HG02763 (cell line): ENCODE measurements at regions not wholly inside any gene's neighbourhood (a gene's known extent, or its start where the extent isn't known, plus 50 kb on each side); places are given as distances from the start of the nearest gene placed in this dataset.

Experiments
- ATAC-seq: cut with Tn5 transposase; IDR thresholded peaks from one replicate; pipeline ENCODE4 v1.9.1; 2021; ENCODE audit warnings: mild to moderate bottlenecking, moderate library complexity; ENCODE audit not compliant: unreplicated experiment

DNA sequence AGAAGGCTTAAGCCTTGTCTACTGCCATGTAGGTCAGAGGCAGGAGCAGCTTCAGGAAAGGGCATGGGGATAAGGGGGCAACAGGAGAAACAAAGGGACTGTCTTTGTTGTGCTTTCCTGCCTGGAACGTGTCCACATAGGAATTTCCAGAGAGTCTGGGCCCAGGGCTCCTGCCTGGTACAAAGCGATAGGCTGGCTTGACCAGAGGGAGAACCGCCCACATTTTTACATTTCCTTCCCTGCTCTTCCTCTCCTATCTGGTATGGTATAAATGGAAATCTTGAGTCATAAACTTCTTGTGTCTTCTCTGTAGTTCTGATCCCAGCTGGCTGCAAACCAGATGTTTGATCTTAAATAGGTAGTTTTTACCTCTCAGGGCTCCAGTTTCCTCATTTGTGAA lies 414.8 kb downstream of the HRH4 start:
- no peak for ATAC-seq

DNA sequence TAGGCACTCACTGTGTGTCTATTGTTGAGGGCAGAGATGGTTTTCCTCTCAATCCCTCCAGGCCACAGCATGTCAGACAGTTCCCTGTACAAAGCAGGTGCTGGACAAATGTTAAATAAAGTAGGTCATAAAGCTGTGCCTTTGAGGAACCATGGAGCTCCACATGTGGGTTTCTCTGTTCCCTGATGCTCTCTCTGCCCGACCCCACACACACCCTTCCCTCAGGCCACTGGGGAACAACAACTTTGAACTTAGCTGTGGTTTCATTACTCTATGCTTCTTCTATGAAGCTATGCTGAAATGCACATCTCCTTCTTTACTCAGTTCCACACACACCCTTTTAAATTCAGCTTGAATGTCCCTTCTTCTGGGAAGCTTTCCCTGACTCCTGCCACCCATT lies 415.3 kb downstream of the HRH4 start:
- ATAC-seq: no peak

DNA sequence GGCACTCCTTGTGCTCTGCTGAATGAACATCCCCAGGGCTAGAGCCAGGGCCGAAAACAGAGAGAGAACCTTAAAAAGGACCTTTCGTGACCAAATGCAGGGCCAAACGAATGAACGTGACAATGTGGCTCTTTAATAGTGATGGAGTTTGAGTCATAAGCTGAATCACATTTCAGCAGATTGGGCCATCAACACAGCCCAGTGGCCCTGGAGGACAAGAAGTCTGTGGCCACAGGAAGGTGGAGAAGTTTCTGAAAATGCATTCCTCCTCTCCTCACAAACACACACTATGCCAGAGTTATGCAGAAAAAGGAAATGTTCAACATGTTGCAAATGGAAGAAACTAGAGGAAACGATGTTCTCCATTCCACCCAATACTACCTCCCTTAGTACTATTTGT lies 415.8 kb downstream of the HRH4 start:
- no peak for ATAC-seq

DNA sequence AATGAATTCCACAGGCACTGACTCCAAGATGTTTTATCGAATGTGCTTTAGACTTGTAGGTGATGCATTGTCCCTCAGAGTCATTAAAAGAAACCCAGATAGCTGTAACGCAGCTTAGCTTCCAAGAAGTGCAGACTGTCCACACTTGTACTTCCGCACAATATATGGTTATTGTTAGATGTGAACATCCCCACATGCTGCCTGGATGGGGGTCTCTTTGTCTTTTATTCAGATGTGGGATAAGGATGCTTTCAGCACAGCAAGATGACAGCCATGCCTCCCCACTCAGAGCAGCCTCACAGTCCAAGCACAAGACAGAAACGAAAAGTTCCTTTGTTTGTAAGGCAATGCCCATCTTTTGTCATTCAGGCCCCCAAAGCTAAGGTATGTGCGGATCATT lies 416.6 kb downstream of the HRH4 start:
- ATAC-seq: no peak

DNA sequence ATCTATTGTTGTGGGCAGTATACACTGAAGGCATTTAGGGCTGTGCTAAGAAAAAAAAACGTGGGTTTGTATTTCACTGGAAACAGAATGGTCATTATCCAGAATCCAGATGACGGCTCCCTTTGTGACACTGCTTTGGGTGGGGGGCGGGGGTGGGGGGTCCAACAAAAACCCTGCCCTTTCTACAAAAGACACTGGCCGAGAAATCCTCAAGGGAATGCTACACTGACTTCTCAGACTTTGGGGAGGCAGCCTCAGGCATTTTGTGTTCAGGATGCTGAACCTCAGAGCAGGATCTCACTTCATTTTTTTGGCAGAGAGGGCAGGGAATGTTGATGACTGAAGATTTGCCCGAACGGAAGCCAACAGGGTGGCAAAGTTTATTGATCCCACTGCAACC lies 417.1 kb downstream of the HRH4 start:
- ATAC-seq: no peak

DNA sequence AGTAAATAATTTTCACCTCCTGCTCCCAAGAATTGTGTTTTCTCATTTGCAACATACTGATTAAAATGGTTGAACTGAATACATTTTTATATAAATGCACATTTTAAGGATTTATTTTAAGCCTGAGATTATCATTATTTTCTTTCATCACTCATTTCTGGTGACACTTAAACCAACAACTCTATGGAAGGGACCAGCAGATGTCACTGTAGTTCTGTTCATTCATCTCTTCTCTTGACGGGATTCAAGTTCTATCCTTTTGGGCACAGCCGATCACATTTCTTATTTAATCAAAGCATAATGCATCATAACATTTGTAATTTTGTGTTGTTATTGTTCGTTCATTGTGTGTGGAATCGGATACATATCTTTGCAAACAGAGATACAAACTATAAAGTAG lies 417.9 kb downstream of the HRH4 start:
- ATAC-seq: no peak

DNA sequence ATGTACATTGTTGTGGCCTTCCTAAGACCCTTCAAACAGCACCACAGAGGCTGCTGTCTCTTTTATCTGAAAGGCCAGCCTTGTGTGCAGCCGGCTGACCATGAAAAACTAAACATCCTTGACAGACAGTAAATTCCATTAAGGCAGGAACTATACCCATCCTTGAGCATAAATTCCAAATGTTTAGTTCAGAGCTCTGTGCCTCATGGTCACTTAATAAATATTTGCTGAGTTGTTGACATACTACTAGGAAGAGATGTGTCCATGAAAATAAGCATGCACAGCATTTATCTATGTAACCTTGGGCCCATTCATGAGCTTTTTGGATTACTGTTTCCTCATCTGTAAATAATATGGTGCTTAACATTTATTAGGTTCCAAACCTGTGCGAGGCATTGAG lies 424.8 kb downstream of the HRH4 start:
- ATAC-seq: no peak

DNA sequence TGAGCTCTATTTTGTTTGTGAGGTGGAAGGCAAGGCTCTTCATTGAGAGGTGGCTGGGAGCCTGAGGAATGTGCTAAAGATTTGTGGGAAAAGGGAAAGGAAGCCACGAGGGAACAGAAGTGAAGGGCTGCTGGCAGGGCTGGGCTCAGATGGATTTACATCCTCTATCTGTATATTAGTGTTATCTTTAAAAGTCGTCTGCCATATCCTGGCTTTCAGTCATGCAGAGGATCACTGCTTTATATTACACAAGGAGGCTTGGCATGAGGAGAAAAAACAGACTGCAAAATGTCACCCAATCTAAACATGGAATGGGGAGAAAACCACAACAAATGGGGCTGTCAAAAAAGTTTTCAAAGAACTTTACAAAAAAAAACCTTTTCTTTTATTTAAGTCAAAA lies 434.4 kb downstream of the HRH4 start:
- no peak for ATAC-seq

DNA sequence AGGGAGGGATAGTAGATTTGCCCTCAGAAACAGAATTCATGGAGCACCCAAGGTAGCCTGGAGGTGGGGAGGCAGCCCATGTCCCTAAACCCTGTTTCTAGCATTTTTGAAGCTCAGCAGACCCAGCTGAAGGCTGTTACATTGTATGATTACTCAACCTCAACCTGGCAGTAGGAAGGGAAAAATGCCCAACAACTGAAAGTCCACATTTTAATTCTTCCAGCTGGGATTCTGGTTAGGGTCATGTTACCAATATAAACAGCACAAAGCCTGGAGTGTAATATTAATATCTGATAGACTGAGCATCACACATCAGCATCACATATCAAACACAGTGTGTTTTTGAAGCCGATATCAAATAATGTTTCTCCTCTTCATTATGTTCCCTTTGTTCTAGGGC lies 437.0 kb downstream of the HRH4 start:
- no peak for ATAC-seq

DNA sequence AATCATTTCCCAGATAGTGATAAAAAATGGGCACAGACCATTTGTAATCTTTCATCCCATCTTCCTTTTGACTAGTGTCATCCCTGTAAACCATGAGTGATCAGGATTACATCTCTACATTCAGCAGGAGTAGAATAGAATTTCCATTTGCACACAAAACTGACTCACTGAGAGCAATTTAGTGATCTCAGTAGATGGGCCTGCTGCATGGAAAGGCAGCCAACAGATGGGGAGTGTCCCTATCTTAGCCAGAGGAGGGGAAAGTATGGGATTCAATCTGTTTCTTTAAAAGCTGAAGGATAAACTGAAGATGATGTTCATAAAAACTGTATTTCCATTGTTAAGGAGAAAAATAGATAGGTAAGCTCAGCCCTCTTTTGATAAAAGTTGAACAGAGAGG lies 441.7 kb downstream of the ZNF521 start:
- no peak for ATAC-seq

DNA sequence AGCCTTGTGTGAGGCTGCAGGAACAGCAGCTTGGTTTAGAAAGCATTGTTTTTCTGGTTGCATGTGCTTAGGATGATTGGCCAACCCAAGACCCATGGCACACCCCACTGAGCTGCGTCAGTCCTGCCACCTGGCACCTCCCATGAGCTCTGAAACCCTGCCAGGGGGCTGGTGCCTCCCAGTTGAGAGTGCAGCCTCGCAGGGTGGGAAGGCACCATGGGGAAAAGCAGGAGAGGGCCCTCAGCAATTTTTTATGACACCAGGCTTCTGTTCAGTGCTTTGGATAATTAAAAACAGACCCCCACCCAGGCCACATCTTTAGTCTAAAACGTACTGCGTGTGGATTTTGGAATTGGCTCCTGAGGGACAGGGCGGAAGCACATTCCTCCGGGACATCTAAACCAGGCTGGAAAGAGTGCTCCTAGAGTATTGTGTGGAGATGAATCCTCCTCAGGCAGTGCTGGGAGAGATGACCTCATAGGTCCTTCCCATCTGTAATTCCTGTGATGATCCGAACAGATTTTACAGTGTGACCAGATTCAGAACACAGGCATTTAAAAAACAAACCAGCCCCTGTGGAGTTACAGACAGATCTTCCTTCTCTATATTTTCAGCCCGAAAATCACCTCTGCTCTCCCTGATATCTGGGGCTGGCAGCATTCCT lies 438.3 kb downstream of the ZNF521 start:
- no peak for ATAC-seq

DNA sequence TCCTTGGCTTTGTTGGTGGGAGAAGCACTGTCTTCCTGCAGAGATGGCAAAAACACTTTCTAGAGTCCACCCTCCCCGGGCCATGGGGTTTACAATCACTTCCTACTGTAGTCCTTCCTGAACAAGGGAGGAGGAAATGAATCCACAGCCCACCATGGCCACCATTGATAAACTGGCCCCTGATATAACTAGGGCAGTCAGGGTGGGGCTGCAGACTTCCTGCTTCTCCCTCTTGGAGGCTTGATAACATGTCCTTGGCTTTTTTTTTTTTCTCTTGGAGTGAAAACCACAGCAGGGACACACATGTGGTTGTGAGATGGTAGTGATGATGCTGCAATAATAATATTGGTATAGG lies 437.8 kb downstream of the ZNF521 start:
- ATAC-seq: no peak

DNA sequence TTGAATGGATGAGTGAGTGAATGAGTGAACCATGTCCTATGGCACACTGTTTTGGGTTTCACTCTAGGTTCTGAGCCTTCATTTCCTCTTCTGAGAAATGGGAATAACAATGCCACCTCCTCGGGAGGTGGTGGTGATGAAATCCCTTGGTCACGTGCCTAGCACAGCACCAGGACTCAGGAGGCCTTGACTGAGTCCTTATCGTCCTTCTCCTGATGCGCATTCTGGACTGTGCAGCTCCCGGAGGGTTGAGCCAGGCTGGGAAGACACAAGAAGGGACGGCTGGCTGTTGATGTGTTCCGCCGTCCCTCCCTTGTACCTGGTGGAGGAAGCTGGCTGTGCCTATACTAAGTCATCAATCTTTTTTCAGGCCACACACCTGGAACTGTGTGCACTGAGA lies 437.3 kb downstream of the ZNF521 start:
- ATAC-seq: no peak

DNA sequence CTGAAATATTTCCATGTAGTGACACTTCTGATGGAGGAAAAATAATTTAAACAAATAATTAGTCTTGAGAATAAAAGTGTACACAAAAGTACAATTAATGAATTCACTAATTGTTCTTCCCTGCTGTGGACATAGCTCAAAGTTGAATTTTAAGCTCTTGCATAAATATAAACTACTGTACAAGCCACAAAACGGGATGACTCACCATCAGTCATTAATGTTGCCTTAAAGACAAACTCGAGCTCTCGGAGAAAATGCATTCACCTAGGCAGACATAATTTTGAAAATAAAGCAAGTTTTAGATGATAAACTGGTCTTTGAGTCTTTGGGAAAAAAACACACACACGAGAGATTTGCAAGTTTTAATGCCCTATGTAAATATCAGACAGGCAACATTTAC lies 436.4 kb downstream of the ZNF521 start:
- no peak for ATAC-seq

DNA sequence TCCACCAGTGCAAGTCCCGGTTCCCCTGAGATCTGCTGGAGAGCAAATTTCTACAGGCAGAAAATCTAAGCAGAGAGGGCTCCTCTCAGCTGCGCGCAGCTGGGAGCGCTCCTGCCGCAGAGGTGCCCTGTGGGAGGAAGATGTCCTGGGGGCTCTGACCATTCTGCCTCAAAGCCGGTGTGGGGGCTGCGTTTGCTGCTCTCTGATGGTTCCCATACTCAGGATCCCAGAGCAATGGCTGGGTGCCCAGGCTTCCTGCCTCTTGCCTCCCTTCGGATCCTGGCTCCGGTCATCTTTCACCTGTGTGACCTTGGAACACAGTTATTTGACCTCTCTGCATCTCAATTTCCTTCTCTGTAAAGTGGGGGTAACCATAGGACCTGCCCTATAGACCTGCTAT lies 434.2 kb downstream of the ZNF521 start:
- ATAC-seq: no peak

DNA sequence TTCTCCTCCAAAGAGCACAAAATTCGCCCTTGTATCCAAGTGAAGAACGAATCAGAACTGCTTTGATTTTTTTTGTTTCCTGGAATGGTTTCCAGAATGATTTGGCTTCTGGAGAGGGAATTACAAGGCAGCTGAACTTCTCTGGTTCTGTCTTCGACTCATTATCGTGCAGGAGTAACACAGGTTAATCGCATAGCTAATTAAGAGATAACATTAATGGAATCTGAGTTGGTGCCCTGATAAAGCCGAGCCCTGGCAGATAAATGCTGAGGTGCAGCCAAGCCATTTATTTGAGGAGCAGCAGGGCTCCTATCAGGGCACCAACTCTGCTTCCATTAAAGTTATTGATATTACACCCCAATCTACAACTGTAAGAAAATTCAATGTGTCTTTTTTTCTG lies 433.7 kb downstream of the ZNF521 start:
- no peak for ATAC-seq

DNA sequence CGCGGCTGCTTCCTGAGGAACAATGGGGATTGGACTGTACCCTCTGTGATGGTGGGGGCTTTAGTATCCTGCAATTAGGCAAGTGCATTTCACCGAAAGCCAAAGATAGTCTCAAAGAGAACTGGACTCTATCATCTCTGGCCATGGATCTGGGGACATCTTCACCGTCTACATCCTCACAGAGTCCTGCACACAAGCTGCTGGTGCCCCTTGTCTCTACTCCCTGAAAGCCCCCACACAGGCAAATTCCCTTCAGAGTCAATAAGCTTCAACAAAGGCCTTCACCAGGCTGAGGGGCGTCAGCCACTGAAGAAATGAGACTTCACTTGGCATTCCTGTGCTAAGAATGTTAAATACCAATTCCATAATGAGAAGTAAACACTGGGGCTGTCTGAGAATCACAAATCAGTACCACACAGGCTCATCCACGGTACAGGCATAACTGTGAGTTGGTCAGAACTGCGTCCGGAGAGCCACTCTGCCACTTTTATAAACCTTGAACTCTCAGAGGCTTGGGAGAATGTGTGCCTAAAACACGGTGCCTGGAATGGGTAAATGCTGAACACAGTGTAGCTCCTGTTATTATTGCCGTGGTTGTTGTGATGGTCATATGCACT lies 432.7 kb downstream of the ZNF521 start:
- no peak for ATAC-seq

DNA sequence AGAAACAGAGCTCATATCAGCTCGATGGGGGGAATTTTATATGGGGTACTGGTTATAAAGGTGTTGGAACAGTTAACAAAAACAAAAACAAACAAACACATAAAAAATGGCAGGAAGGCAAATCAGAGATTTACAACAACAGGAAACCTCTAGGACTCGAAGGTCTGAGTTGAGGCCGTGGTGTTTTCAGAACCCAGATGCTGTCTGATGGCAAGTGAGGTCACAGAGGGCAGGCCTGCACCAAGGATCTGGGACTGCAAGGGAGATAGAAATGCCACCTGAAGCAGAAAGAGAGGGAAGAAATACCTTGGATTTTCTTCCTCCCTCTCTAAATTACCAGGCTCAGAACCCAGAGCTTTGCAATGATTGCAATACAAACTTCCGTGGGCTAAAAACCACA lies 429.5 kb downstream of the ZNF521 start:
- ATAC-seq: peak; percentile 42

DNA sequence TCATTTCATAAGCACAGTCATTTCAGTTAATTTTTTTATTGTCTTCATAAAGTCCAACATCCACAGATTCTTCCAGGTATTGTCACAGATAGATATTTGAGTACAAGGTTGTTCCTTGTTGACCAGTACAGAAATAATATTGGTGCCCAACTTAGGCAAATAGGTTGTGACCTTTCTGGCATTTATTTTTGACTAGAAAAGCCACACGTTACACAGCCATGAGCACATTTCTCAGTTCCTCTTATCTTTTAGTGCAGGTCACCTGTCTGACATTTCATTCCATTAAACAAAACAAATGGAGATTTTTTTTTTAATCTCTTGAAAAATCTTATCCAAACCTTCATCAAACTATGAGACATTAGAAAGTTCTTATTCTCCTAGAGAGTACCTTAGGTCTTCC lies 428.8 kb downstream of the ZNF521 start:
- ATAC-seq: peak; percentile 95

DNA sequence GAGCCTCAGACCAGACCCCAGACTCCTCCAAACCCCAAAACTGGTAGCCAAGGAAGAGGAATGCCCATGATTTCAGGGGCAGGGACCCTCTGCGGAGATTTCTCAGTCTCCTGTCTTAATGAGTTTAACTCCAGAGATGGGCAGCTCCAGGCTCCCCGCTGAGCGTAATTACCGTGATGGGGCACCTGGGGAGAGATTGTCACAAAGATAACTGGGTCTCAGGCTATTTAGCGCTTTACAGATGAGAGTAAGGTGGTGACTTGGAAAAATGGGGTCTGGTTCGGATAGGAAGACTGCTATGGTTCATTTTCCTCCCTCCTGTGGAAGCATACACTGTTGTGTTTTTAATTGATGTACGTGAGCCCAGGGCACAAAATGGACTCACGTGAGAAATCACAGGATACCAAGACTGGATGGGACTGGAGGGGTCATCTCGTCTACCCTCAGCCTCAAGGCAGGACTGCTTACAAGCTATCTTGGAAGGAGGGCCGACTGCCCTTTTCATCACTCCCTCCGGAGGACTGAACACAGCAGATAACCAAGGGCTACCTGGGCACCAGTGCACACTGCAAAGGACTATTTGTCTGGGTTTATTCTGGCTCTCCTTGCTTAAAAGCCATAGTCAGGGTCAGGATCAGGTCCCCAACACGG lies 427.8 kb downstream of the ZNF521 start:
- no peak for ATAC-seq

DNA sequence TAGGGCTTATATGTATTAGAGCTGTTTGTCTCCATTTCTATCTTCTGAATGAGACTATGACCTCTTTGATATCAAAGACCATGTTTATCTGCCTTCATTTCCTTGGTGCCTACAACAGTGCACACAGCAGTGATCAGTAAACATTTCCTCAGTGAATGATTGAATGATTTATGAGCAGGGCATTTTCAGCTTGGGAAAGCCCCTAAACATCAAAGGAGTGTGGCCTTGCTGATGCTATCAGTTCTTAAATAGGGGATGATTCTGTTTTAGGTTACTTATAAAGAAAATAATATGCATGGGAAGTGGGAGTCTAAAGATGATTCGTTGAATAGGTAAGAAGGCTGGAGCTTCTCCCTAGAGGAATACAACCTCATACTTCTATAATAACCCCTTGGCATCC lies 425.3 kb downstream of the ZNF521 start:
- ATAC-seq: no peak

DNA sequence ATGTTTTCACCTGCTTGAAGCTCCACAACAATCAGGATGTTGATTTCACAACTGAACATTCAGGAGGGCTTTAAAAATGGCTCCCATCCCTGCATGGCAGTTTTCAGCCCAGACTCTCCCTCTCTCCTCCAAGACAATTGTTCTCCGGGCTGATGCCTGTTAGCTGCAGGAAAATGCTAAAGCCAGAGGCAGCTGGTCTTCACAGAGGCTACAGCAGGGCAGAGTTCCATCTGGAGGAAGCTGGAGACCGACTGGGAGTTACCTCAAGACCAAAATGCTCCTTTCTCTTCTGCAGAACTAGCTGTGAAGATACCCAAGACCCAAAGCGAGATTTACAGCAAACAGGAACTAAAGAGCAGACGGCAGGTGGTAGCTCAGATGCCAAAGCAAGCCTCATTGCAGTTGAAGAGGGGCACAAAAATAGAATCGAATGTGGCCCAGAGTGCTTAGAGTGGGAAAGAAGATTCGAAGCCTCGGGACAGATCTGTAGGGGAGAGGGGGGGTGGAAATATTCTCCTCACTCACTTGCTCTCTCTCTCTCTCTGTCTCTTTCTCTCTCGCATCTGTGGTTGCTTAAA lies 423.6 kb downstream of the ZNF521 start:
- no peak for ATAC-seq
